ENCODE measurements at regions not wholly inside any gene's neighbourhood (a gene's known extent, or its start where the extent isn't known, plus 50 kb on each side); places are given as distances from the start of the nearest gene placed in this dataset.

DNA sequence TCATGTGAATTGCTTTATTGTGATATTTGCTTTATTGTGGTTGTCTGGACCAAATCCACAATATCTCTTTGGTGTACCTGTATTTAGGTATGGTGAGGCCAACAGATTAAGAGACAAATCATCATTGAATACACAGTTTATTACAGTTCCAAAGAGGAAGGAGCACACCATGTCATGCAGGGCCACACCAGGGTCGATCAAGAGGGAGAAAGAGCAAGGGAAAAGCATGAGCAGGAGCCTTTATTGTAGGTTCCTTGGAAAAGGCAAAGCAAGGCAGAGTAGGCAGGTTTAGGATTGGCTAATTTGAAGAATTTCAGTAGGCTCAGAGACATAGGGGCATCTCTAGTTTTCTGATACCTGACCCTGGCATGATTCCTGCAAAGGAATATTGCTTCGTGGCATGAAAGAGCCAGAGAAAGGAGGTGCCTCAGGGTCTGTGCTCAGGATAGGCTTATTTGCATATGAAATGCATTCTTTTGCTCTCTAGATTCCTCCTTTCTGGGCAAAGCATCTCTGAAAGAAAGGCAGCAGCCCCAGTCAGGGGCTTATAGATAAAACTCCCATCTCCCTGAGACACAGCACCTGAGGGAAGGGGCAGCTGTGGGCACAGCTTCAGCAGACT, 214.2 kb upstream of the ERBB4 start:
- TF ChIP-seq, protein P1, sequence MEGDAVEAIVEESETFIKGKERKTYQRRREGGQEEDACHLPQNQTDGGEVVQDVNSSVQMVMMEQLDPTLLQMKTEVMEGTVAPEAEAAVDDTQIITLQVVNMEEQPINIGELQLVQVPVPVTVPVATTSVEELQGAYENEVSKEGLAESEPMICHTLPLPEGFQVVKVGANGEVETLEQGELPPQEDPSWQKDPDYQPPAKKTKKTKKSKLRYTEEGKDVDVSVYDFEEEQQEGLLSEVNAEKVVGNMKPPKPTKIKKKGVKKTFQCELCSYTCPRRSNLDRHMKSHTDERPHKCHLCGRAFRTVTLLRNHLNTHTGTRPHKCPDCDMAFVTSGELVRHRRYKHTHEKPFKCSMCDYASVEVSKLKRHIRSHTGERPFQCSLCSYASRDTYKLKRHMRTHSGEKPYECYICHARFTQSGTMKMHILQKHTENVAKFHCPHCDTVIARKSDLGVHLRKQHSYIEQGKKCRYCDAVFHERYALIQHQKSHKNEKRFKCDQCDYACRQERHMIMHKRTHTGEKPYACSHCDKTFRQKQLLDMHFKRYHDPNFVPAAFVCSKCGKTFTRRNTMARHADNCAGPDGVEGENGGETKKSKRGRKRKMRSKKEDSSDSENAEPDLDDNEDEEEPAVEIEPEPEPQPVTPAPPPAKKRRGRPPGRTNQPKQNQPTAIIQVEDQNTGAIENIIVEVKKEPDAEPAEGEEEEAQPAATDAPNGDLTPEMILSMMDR (IDR thresholded peaks at IDR 0.05): no peak
- no peak for TF ChIP-seq POLR2A (IDR thresholded peaks at IDR 0.05)
